Activated CD8-positive, alpha-beta memory T cell treated with anti-CD3 and anti-CD28 coated beads for 4 hours (primary cell): ENCODE measurements at regions not wholly inside any gene's neighbourhood (a gene's known extent, or its start where the extent isn't known, plus 50 kb on each side); places are given as distances from the start of the nearest gene placed in this dataset.
"Not testable (repeated sequence)": the region's sequence is repeated elsewhere in the genome, so short reads cannot be mapped to it uniquely, and the experiment has no call there.

ENCODE experiments used
- DNase-seq, 2 donors: peaks; one replicate each; pipeline ENCODE4 v3.0.0-alpha.2; 2020; ENCODE audit warnings: low read depth in 2 of 2

DNA sequence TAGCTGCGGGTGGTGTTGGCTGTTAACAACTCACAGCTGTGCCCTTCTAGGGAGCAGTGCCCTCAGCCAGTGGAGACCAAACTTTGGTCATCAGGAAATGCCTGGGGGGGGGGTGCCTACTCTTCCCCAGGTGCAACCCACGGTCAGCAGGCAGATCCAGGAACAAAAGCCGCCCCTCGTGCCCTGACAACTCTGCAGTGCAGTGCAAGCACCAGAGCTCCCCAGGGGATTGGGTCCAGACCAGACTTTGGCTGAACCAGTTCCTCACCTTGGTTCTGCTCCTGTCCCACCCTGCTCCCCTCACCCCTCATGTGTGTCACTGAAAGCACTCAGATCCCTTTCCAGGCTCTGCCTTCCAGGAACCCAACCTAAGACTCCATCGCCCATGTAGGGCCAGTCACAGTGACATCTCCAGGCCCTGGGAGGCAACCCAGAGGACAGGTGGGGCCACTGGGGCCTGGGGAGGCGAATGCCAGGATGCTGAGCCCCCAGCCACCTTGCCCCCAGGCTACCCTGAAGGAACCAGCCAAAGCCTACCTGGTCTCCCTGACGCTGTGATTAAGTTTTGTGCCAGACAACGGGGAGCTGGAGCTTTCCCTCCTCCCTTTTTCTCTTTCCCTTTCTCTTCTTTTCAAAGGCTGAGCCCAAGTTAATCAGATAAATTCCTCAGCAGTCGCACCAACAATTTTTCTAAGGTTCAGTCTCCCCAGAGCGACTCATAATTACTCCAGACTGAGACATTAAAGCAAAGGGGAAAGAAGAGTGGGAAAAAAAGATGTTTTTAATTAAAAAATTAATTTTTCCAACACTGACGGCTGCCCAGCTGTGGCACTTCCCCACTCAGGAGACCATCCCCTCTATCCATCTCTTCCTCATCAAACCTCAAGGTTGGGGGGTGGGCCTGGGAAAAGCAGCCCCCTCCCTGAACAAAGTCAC, 207.5 kb upstream of the LINGO1 start:
- DNase-seq: no peak

DNA sequence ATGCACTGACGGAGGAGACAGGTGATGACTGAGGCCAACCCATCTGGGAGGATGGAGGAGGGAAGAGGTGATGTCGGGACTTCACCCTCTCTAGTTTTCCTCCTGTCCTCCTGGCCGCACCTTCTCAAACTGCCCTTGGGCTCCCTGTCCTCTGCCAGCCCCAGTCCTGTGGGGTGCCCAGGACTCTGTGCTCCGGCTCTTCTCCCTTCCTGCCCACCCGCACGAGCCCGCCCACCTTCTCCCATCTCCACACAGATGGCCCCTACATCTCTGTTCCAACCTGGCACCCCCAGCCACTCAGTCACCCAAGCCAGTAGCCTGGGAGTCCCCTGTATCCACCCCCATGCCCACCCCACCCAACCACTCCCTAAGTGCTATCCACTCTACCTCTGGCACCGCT, 206.7 kb upstream of the LINGO1 start:
- no peak for DNase-seq

DNA sequence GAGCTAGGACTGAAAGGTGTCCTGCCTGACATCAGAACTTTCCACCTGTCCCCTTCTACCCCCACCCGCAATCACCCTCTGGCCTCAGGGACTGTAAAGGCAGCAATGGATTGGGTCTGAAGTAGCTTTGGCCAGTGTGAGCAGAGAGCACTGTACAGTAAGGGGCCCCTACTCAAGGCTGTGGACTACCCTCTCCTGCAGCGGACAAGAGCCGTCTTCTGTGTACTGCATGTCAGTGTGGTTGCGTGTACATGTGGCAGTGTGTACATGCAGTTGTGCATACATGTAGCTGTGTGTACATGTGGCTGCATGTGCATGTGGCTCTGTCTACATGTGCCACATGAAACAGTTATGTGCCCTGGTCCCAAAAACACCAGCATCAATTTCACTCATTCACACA, 205.9 kb upstream of the LINGO1 start:
- no peak for DNase-seq

DNA sequence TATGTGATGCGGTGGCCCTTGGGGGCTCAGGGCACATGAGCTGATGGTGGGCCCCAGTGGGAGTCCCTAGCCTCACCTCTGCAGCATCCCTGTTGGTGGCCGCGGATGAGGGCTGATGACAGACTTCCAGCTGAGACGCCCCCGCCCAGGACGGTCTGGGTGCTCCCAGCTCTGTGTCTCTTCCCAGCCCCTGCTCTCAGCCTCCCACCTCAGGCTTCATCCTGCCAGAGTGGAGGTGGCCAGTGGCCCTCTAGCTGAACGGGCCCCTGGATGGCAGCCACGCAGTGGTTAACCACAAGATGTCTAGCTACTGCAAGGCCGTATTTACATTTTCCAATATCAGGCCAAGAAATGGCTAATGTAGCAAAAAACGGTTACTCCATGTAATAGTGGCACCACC, 205.3 kb upstream of the LINGO1 start:
- no peak for DNase-seq

DNA sequence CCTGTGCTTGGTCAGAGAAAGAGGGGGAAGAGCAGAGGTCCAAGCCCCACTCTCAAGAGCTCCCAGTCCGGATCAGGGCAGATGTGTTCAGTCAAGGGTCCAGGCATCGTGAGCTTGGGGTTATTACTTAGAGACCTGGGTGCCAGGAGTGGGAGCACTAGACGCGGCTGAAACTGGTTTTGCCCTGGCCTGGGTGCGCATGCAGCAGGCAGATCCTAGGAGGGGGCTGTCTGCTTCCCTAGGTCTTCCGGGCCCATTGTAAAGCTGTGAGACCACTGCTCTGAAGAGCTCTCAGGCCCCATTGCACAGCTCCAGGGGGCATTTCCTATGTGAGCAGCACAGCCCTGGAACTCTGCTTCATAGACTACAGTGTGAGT, 204.9 kb upstream of the LINGO1 start:
- no peak for DNase-seq

- no peak for DNase-seq
These were observed 204.4 kb upstream of the LINGO1 start for GRCh38 chr15:77836906-77837648.

GRCh38 chr15:77836121-77836692, 203.5 kb upstream of the LINGO1 start:
- DNase-seq: no peak

- DNase-seq: no peak
These were observed 201.7 kb upstream of the LINGO1 start for GRCh38 chr15:77834276-77834990.

DNA sequence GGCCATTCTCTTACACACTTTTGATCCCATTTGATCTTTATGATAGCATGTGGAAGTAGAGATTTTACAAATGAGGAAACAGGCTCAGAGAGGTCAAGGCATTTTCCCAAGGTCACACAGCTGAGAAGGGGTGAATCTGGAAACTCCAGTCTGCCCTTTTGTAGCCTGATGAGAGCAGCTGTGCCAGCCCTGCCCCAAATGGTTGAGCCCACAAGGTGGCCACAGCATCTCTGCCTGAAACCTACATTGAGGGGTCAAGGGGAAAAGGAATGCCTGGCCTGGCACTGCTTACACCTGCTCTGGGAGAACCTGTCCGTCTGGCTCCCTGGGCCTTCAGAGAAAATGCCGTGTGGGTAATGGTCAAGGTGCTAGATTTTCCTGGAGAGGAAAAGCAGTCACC, 200.2 kb upstream of the LINGO1 start:
- DNase-seq: no peak

- no peak for DNase-seq
These were observed 199.3 kb upstream of the LINGO1 start for GRCh38 chr15:77831986-77832385.

DNA sequence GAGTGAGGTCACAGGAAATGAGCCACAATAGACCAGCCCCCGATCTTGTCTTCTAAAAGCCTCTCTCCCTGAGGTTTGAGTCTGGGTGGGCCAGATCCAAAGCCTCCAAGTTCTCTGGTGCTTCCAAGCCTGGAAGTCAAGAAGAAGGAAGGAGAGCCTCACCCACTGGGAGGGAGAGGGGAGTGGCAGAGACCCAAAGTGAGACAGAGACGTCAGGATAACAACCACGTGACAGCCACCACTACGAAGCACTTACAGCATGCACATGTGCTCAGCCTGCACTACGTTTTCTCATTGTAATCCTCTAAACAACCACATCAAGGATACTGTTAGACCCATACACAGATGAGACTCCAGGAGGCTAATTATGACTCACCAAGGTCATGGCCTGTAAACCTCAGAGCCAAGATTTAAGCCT, 197.3 kb upstream of the LINGO1 start:
- no peak for DNase-seq

- not testable (repeated sequence) for DNase-seq
These were observed 196.6 kb upstream of the LINGO1 start for GRCh38 chr15:77829331-77829730.

GRCh38 chr15:77827860-77828259, 195.1 kb upstream of the LINGO1 start:
- no peak for DNase-seq

- no peak for DNase-seq
These were observed 193.4 kb upstream of the LINGO1 start for GRCh38 chr15:77826006-77826695.

- DNase-seq: no peak
These were observed 192.8 kb upstream of the LINGO1 start for GRCh38 chr15:77825546-77825945.

- no peak for DNase-seq
These were observed 192.5 kb upstream of the LINGO1 start for GRCh38 chr15:77825252-77825542.

GRCh38 chr15:77824361-77825251, 191.9 kb upstream of the LINGO1 start:
- DNase-seq: no peak

DNA sequence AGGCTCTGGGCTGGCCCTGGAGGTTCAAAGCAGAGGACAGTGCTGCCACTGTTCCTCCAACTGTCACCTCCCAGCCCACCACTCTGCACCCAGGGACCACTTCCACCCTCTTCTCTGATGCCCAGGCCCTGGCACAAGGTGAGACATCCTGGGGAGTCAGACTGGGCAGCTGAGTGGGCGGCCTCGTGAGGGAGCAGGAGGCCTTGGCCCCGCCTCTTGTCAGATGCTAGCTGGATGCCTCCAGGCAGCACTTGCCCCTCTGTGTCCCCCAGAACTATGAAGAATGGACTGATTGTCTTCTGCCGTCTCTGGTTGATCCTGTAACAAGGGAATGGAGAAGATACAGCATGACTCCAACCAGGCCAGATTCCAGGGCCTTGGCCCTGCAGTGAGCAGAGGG, 191.0 kb upstream of the LINGO1 start:
- no peak for DNase-seq

DNA sequence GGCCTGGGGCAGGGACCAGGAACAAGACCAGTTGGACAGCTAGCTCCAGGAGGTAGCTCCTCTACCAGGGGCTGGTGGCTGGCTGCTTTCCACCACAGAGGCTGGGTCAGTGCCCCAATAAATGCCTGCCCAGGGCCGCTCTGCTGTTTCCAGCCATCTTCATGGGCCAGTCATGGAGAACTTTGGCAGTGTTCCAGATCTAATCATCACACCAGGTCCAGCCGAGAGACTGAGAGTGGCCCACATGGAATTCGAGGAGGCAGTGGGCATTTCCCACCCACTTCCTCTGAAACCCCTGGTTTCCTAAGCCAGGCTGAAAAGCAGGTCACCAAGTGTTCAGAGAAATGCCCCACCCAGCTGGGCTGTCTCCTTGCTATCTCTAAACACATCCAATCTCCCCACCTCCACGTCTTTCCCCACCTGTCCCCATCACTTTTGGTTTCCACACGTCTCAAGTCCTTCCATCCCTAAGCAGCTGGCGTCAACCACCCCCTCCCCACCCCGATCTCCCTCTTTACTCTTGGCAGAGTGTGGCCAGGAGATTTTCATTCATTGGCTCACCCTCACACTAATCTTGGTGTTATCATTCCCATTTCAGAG, 190.0 kb upstream of the LINGO1 start:
- DNase-seq: no peak

DNA sequence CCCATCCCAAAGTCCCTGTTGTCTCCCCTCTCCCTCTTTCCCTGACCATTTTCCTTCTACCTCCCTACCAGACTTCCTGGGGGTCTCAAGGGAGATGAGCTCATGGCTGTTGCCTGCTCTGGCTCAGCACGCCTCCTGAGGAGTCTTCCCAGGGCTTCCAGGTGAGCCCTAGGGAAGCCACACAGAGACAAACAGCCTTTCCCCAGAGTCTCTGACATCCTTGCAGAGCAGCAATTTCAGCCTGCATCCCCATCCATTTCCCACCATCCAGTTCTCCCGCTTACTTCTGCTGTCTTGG, 189.2 kb upstream of the LINGO1 start:
- DNase-seq: no peak
